ENCODE measurements at regions not wholly inside any gene's neighbourhood (a gene's known extent, or its start where the extent isn't known, plus 50 kb on each side); places are given as distances from the start of the nearest gene placed in this dataset.
"Not testable (repeated sequence)": the region's sequence is repeated elsewhere in the genome, so short reads cannot be mapped to it uniquely, and the experiment has no call there.

DNA sequence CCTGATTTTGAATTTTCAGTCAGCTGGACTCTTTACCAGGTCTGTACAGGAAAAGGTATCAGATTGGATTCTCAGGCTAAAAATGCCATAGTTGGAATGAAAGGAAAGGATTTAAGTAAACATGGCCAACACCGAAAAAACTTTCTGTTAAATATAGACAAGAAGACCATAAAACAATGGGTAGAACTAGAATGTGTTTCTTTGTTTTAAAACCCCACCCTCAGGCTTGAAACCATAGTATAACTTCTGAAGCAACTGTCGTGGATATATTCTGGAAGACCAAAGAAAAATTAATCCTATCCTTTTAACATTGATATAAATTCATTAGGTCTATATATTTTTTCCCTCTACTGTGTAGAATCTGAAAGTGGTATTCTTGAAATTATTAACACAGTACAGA lies 118.6 kb upstream of the HAPLN1 start:
- H3K27me3 Mint-ChIP-seq, result no peaks in the 10 kb centered on the region
- ATAC-seq (replicated peaks) (no peak), DNase-seq (no peak)
- no peaks in the 10 kb centered on the region for H3K36me3 Mint-ChIP-seq (ENCODE audit: insufficient read depth)
- H3K27ac Mint-ChIP-seq, result no peak overlapping the region
- H3K4me3 Mint-ChIP-seq, result no peak overlapping the region
- H3K4me1 Mint-ChIP-seq (ENCODE audit: low read depth in 2 of 2), result no peaks in the 10 kb centered on the region
- peaks cover 7 to 16% of the 10 kb centered on the region in 2 donors for H3K9me3 Mint-ChIP-seq

DNA sequence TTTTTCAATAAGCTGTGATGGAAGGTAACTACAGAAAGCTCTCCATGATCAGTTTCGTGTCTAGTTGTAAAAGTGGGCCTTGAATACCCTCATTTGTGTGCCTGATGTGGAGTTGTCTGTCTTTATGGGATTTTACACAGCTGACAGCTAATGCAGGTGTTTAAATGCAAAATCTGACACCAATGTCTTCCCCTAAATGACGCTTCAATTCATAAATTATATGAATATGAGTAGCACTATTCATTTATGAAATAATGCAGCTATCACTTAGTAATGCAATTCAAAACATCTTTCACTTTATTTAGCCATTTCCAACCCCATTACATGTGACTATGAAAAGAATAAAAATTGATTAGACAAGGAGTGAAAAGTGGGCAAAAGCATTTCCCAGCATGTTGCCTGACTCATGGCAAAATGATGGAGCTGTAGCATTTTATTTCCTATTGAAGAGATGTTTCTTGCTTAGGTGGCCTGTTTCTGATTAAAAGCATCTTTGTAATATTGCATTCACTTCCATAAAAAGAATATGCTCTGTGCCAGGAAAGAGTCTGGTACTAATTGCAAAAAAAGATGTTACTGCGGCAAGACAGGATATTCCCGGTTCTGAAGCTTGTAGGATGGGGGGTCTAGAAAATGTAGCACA lies 116.7 kb upstream of the HAPLN1 start:
- no peak for ATAC-seq (replicated peaks)

DNA sequence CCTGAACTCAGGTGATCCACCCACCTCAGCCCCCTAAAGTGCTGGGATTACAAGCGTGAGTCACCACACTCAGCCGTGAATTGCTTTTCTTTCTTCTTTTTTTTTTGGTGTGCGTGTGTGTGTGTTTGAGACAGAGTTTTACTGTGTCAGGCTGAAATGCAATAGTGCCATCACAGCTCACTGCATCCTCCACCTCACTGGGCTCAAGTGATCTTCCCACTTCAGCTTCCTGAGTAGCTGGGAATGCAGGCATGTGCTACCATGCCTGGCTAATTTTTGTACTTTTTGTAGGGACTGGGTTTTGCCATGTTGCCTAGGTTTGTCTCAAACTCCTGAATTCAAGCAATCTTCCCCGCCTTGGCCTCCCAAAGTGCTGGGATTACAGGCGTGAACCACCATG lies 113.7 kb upstream of the HAPLN1 start:
- peaks cover 4 to 9% of the 10 kb centered on the region in 2 donors for H3K9me3 Mint-ChIP-seq
- H3K4me3 Mint-ChIP-seq, result no peak overlapping the region
- no peaks in the 10 kb centered on the region for H3K4me1 Mint-ChIP-seq (ENCODE audit: low read depth in 2 of 2)
- H3K27me3 Mint-ChIP-seq, result no peaks in the 10 kb centered on the region
- ATAC-seq (replicated peaks), result no peak
- no peak overlapping the region for H3K27ac Mint-ChIP-seq
- DNase-seq, result no peak
- no peaks in the 10 kb centered on the region for H3K36me3 Mint-ChIP-seq (ENCODE audit: insufficient read depth)

More for the DNA sequence above, 116.7 kb upstream of the HAPLN1 start:
- DNase-seq, result no peak
- H3K4me1 Mint-ChIP-seq (ENCODE audit: low read depth in 2 of 2), result no peaks in the 10 kb centered on the region
- no peaks in the 10 kb centered on the region for H3K36me3 Mint-ChIP-seq (ENCODE audit: insufficient read depth)
- H3K4me3 Mint-ChIP-seq, result no peak overlapping the region
- H3K27me3 Mint-ChIP-seq, result no peaks in the 10 kb centered on the region
- peaks cover 7 to 16% of the 10 kb centered on the region in 2 donors for H3K9me3 Mint-ChIP-seq
- H3K27ac Mint-ChIP-seq, result no peak overlapping the region

DNA sequence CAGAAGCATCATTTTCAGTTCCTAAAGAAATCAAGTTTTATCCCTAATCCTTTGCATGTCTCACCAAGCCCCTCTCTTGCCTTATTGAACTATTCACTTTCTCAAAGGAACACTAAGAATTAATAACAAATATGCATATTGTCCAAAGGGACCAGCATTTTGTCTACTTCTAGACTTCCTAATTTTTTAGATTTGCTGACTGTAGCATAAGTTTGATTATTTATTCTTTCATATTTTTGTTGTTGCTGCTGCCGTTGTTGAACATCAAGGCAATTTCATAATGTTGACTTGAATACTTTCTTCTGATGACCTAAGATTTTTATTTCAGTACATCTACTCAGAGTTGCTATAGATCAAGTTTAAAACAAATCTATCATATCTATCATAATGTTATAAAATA lies 111.2 kb upstream of the HAPLN1 start:
- H3K27me3 Mint-ChIP-seq, result no peaks in the 10 kb centered on the region
- no peaks in the 10 kb centered on the region for H3K4me1 Mint-ChIP-seq (ENCODE audit: low read depth in 2 of 2)
- H3K36me3 Mint-ChIP-seq (ENCODE audit: insufficient read depth), result no peaks in the 10 kb centered on the region
- no peak for ATAC-seq (replicated peaks)
- no peak overlapping the region for H3K27ac Mint-ChIP-seq
- no peak for DNase-seq
- H3K4me3 Mint-ChIP-seq, result no peak overlapping the region
- H3K9me3 Mint-ChIP-seq, result peaks cover 4 to 9% of the 10 kb centered on the region in 2 donors

DNA sequence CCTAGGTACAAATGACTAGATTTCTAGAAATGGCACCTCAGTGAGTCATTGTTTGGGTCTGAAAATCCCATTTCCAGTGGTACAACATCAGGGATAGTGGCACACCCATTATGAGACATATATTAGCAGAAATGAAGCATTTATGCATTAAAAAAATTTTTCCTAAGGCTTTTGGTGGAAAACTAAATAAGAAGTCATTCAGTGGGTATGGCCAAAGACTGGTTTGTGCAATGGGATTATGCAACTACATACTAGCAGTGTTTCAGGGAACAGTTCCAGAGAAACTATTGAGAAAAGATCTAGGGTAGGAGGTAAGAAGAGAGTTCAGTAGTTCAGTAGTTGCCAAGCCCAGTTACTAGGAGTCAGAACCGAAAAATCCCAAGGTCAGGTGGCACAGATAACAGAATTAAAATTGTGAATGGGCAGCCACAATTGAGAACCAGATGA lies 106.5 kb upstream of the HAPLN1 start:
- Mint-ChIP-seq H3K27ac (no peak overlapping the region), H3K9me3 (peaks cover 8 to 13% of the 10 kb centered on the region in 2 donors), H3K27me3 (no peaks in the 10 kb centered on the region), H3K4me1 (ENCODE audit: low read depth in 2 of 2) (no peaks in the 10 kb centered on the region), H3K4me3 (no peak overlapping the region), H3K36me3 (ENCODE audit: insufficient read depth) (no peaks in the 10 kb centered on the region)
- DNase-seq, result no peak
- no peak for ATAC-seq (replicated peaks)

DNA sequence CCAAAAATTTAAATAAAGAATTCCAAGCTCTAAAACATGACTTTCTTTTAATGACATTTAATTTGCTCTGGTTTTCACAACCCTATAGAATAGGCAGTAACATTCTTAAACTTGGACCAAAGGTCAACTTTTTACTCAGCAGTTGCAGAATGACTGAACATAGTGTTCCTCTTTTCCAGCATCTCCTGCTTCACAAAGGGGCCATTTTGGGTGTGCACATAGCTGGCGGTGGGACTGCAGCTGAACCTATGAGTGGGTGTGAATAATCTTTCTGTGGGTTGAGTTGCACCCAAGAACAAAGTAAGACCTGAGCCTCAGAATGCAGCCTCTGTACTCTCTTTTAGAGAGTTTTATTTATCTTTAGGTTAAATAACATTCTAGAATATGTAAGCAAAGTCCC lies 96.9 kb upstream of the HAPLN1 start:
- no peaks in the 10 kb centered on the region for H3K4me1 Mint-ChIP-seq (ENCODE audit: low read depth in 2 of 2)

DNA sequence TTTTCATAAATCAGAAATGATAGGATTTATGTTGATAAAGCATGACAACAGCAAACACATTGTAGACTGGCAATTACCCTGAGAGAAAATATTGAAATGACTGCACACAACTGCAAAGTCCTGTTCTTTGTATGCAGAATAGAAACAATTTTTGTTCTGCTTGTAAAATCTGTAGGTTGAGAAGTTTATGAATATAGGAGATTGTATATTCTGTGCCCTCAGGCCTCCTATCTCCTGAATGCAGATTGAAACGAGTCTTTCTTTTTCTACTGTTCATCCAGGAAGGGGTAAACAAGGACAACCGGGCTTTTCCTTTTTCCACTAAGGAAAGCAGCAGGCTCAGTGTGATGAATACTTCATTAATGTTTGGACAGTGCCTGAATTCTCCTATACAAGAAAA lies 95.0 kb upstream of the HAPLN1 start:
- Mint-ChIP-seq H3K4me1 (ENCODE audit: low read depth in 2 of 2) (no peaks in the 10 kb centered on the region), H3K4me3 (no peak overlapping the region), H3K27me3 (no peaks in the 10 kb centered on the region), H3K36me3 (ENCODE audit: insufficient read depth) (no peaks in the 10 kb centered on the region), H3K27ac (no peak overlapping the region), H3K9me3 (peaks cover 6 to 10% of the 10 kb centered on the region in 2 donors)
- DNase-seq, result no peak
- no peak for ATAC-seq (replicated peaks)

More for the DNA sequence above, 96.9 kb upstream of the HAPLN1 start:
- ATAC-seq (replicated peaks) (no peak), DNase-seq (no peak)
- Mint-ChIP-seq H3K27ac (no peak overlapping the region), H3K36me3 (ENCODE audit: insufficient read depth) (no peaks in the 10 kb centered on the region), H3K9me3 (peaks cover 3 to 7% of the 10 kb centered on the region in 2 donors), H3K4me3 (no peak overlapping the region), H3K27me3 (no peaks in the 10 kb centered on the region)

DNA sequence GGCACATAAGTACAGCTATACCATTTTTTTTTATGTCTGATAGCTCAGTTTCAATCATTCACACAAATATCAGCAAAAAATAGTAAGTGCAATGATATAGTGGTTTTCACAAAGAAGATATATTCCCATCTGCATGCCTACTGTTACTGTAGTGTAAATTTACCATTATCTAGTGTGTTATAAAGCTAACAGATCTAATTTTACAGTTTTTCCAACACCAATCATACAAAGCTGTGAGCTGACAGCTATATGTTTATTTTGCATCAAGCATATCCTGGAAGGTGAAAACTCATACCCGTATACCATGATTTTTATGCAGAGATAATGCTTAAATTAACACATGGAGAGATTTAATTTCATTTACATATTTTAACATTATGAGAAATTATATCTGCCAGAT lies 89.9 kb upstream of the HAPLN1 start:
- no peaks in the 10 kb centered on the region for H3K36me3 Mint-ChIP-seq (ENCODE audit: insufficient read depth)
- no peaks in the 10 kb centered on the region for H3K27me3 Mint-ChIP-seq
- no peak overlapping the region for H3K4me3 Mint-ChIP-seq
- H3K27ac Mint-ChIP-seq, result no peak overlapping the region
- no peak for DNase-seq
- H3K9me3 Mint-ChIP-seq, result peaks cover 6 to 9% of the 10 kb centered on the region in 2 donors
- no peaks in the 10 kb centered on the region for H3K4me1 Mint-ChIP-seq (ENCODE audit: low read depth in 2 of 2)
- no peak for ATAC-seq (replicated peaks)

DNA sequence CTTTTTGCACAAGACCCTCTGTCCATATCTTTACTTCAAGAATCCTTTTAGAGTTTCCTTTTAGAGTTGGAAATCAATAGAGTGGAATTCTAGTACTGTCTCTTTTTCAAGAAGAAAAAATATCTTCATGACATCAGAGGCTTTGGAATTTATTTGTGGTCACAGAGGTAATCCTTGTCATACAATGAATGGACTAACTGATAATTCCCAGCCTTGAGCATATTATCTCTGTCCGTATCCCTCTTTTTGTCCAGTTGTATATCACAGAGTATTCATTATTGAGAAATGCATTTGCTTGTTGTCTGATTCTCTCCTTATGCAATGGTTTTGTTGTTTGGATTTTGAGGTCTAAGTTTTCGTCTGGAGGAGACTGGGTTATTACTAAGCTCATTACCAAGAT lies 82.0 kb upstream of the HAPLN1 start:
- ATAC-seq (replicated peaks), result no peak
- Mint-ChIP-seq H3K4me1 (ENCODE audit: low read depth in 2 of 2) (no peaks in the 10 kb centered on the region), H3K27me3 (no peaks in the 10 kb centered on the region), H3K36me3 (ENCODE audit: insufficient read depth) (no peaks in the 10 kb centered on the region), H3K4me3 (no peak overlapping the region), H3K9me3 (no peaks in the 10 kb centered on the region), H3K27ac (no peak overlapping the region)
- no peak for DNase-seq

DNA sequence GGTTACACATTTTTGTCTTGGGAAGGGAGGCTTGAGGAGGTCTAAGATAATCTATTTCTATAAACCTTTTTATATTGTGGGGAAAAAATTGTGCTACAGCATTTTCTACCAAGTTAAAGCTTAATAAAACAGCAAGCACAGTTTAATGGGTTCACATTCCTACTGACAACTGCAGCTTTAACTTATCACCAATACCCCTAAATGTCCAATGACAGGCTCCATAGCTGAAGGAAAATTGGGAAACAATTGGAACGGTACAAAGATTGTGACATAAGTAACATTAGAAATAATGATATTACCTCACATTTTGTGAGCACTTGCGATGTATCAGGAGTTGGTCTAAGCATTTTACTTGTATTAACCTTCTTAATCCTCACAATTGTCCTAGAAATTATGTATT lies 79.5 kb upstream of the HAPLN1 start:
- H3K4me3 Mint-ChIP-seq, result no peak overlapping the region
- no peaks in the 10 kb centered on the region for H3K36me3 Mint-ChIP-seq (ENCODE audit: insufficient read depth)
- no peaks in the 10 kb centered on the region for H3K9me3 Mint-ChIP-seq
- DNase-seq (no peak), ATAC-seq (replicated peaks) (no peak)
- H3K27me3 Mint-ChIP-seq, result no peaks in the 10 kb centered on the region
- no peaks in the 10 kb centered on the region for H3K4me1 Mint-ChIP-seq (ENCODE audit: low read depth in 2 of 2)
- H3K27ac Mint-ChIP-seq, result no peak overlapping the region

DNA sequence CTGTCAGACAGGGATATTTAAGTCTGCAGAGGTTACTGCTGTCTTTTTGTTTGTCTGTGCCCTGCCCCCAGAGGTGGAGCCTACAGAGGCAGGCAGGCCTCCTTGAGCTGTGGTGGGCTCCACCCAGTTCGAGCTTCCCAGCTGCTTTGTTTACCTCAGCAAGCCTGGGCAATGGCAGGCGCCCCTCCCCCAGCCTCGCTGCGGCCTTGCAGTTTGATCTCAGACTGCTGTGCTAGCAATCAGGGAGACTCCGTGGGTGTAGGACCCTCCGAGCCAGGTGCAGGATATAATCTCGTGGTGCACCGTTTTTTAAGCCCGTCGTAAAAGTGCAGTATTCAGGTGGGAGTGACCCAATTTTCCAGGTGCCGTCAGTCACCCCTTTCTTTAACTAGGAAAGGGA lies 78.4 kb upstream of the HAPLN1 start:
- not testable (repeated sequence) for DNase-seq; H3K4me1 Mint-ChIP-seq (ENCODE audit: low read depth in 2 of 2); ATAC-seq (replicated peaks); H3K27me3 Mint-ChIP-seq; H3K27ac Mint-ChIP-seq; H3K4me3 Mint-ChIP-seq; H3K9me3 Mint-ChIP-seq; H3K36me3 Mint-ChIP-seq (ENCODE audit: insufficient read depth)

DNA sequence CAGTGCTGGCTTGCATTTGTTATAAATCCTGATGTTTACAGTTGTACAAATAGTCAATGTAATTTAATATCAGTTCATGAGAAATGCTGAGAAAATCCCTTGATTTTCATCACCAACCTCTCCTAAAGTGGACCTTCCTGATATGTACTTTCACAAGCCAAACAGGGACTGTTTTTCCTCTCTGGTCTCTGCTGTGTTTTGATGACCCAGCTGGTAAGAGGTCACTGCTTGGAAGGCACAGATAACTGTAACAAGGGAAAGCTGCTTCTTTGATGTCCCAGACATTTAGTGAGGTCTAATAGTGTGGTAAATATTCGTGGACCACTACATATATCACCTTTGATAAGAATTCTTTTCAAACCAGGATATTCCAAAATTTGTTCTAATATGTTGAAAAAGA lies 68.7 kb upstream of the HAPLN1 start:
- H3K27me3 Mint-ChIP-seq, result no peaks in the 10 kb centered on the region
- no peaks in the 10 kb centered on the region for H3K4me1 Mint-ChIP-seq (ENCODE audit: low read depth in 2 of 2)
- H3K27ac Mint-ChIP-seq, result no peak overlapping the region
- no peaks in the 10 kb centered on the region for H3K36me3 Mint-ChIP-seq (ENCODE audit: insufficient read depth)
- ATAC-seq (replicated peaks), result no peak
- DNase-seq, result no peak
- peaks cover 0 to 2% of the 10 kb centered on the region in 2 donors for H3K9me3 Mint-ChIP-seq
- H3K4me3 Mint-ChIP-seq, result no peak overlapping the region

DNA sequence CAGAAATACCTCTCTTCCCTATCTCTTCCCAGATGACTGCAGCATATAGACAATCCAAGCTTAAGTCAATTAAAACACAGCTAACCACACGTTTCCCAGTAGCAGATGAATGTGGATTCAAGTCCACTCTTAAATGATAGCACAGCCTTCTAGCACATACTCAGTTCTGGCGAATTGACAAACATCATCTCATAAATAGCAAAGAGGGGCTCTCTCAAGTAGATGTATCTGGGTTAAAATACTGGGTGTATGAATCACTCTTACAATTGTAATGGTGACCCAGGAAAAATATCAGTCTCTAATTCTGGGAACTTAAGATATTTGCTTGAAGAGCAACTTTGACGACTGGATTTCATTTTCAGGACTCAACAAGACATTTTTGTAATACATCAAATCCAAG lies 67.0 kb upstream of the HAPLN1 start:
- Mint-ChIP-seq H3K4me1 (ENCODE audit: low read depth in 2 of 2) (no peaks in the 10 kb centered on the region), H3K27ac (no peak overlapping the region), H3K36me3 (ENCODE audit: insufficient read depth) (no peaks in the 10 kb centered on the region), H3K9me3 (peaks cover 0 to 2% of the 10 kb centered on the region in 2 donors), H3K4me3 (no peak overlapping the region), H3K27me3 (no peaks in the 10 kb centered on the region)
- no peak for DNase-seq
- ATAC-seq (replicated peaks), result no peak

DNA sequence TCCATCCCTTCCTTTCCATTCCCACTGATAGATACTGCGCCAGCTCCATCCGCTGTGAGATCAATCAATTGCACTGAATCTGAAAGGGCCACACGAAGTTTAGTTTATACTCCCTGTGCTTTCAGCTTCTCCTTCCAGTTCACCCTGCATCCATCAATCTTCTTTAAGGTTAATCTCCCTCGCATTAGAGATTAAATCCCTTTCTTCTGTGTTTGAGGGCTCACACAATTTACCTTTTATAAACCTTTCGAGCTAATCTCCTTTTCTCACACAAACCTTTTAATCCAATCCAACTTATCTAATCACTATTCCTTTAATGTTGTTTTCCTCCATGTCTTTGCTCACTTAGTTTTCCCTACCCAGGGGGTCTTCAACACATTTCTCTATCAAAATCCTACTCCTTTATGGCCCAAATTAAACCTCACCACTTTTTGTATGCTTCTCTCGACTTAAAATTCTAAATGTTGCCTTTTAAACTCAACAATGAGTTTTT lies 64.6 kb upstream of the HAPLN1 start:
- Mint-ChIP-seq H3K27me3 (no peaks in the 10 kb centered on the region), H3K9me3 (peaks cover 0 to 2% of the 10 kb centered on the region in 2 donors), H3K4me3 (no peak overlapping the region), H3K4me1 (ENCODE audit: low read depth in 2 of 2) (no peaks in the 10 kb centered on the region), H3K27ac (no peak overlapping the region), H3K36me3 (ENCODE audit: insufficient read depth) (no peaks in the 10 kb centered on the region)
- DNase-seq, result no peak
- ATAC-seq (replicated peaks), result no peak
